ENCODE measurements at regions not wholly inside any gene's neighbourhood (a gene's known extent, or its start where the extent isn't known, plus 50 kb on each side); places are given as distances from the start of the nearest gene placed in this dataset.
A peak's percentile ranks its signal among the peaks of the same experiment; 100 is the strongest.

GRCh38 chr5:4883360-4883759, 256.8 kb upstream of the ADAMTS16 start:
- Mint-ChIP-seq H3K9me3 (ENCODE audit: unreplicated experiment) (peaks cover 2% of the 10 kb centered on the region), H3K27ac (ENCODE audit: unreplicated experiment) (peak overlapping the region; percentile 23), H3K4me1 (ENCODE audit: low read depth, unreplicated experiment) (peaks cover 3% of the 10 kb centered on the region), H3K4me3 (ENCODE audit: unreplicated experiment) (no peak overlapping the region), H3K27me3 (ENCODE audit: unreplicated experiment) (peaks cover 7% of the 10 kb centered on the region), H3K36me3 (ENCODE audit: unreplicated experiment) (no peaks in the 10 kb centered on the region)
- DNase-seq, result no peak
- no peak for TF ChIP-seq CTCF (IDR thresholded peaks at IDR 0.05; ENCODE audit: partially characterized antibody, unreplicated experiment)

DNA sequence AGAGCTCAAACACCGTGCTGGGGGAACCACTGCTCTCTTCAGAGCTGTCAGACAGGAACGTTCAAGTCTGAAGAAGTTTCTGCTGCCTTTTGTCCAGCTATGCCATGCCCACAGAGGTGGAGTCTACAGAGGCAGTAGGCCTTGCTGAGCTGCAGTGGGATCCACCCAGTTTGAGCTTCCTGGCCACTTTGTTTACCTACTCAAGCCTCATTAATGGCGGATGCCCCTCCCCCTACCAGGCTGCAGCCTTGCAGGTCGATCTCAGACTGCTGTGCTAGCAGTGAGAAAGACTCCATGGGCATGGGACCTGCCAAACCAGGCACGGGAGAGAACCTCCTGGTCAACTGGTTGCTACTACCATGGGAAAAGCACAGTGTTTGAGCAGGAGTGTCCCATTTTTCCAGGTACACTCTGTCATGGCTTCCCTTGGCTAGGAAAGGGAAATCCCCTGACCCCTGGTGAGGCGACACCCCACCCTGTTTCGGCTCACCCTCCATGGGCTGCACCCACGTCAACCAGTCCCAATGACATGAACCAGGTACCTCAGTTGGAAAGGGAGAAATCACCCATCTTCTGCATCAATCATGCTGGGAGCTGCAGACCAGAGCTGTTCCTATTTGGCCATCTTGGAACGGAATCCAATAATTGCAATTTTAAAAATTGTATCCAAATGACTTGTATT, 246.9 kb upstream of the ADAMTS16 start:
- H3K4me3 Mint-ChIP-seq (ENCODE audit: unreplicated experiment), result no peak overlapping the region
- H3K27ac Mint-ChIP-seq (ENCODE audit: unreplicated experiment), result no peak overlapping the region
- H3K36me3 Mint-ChIP-seq (ENCODE audit: unreplicated experiment), result peaks cover 5% of the 10 kb centered on the region
- H3K9me3 Mint-ChIP-seq (ENCODE audit: unreplicated experiment), result peaks cover 2% of the 10 kb centered on the region
- H3K27me3 Mint-ChIP-seq (ENCODE audit: unreplicated experiment), result peaks cover 1% of the 10 kb centered on the region
- no peak for TF ChIP-seq CTCF (IDR thresholded peaks at IDR 0.05; ENCODE audit: partially characterized antibody, unreplicated experiment)
- no peaks in the 10 kb centered on the region for H3K4me1 Mint-ChIP-seq (ENCODE audit: low read depth, unreplicated experiment)
- DNase-seq, result no peak

DNA sequence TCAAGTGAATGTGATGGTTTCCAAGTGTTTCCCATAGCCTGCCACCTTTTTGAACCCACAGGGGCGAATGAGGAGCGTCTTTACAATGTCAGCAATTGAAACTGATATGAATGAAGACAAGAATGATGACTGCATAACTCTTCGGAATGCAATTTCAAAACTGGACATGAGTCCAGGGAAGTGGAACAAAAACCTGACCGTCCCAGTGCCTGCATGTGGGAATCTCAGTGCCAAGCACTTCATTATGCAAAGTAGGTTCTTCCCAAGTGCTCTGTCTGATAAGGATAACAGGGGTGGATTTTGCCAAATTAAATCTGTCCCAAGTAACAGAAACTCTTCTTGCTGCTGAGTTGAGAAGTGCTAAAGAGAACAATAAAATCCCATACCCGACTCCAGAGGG, 243.8 kb upstream of the ADAMTS16 start:
- H3K4me3 Mint-ChIP-seq (ENCODE audit: unreplicated experiment), result no peak overlapping the region
- no peak overlapping the region for H3K27ac Mint-ChIP-seq (ENCODE audit: unreplicated experiment)
- peaks cover 1% of the 10 kb centered on the region for H3K27me3 Mint-ChIP-seq (ENCODE audit: unreplicated experiment)
- H3K9me3 Mint-ChIP-seq (ENCODE audit: unreplicated experiment), result peaks cover 2% of the 10 kb centered on the region
- DNase-seq, result no peak
- H3K36me3 Mint-ChIP-seq (ENCODE audit: unreplicated experiment), result peaks cover 5% of the 10 kb centered on the region
- TF ChIP-seq CTCF (IDR thresholded peaks at IDR 0.05; ENCODE audit: partially characterized antibody, unreplicated experiment), result no peak
- no peaks in the 10 kb centered on the region for H3K4me1 Mint-ChIP-seq (ENCODE audit: low read depth, unreplicated experiment)

- Mint-ChIP-seq H3K27me3 (ENCODE audit: unreplicated experiment) (no peaks in the 10 kb centered on the region), H3K27ac (ENCODE audit: unreplicated experiment) (no peak overlapping the region), H3K4me3 (ENCODE audit: unreplicated experiment) (no peak overlapping the region), H3K9me3 (ENCODE audit: unreplicated experiment) (no peaks in the 10 kb centered on the region), H3K4me1 (ENCODE audit: low read depth, unreplicated experiment) (no peaks in the 10 kb centered on the region), H3K36me3 (ENCODE audit: unreplicated experiment) (no peaks in the 10 kb centered on the region)
- TF ChIP-seq CTCF (IDR thresholded peaks at IDR 0.05; ENCODE audit: partially characterized antibody, unreplicated experiment), result no peak
- no peak for DNase-seq
These were observed 238.8 kb upstream of the ADAMTS16 start for GRCh38 chr5:4901305-4901811.

DNA sequence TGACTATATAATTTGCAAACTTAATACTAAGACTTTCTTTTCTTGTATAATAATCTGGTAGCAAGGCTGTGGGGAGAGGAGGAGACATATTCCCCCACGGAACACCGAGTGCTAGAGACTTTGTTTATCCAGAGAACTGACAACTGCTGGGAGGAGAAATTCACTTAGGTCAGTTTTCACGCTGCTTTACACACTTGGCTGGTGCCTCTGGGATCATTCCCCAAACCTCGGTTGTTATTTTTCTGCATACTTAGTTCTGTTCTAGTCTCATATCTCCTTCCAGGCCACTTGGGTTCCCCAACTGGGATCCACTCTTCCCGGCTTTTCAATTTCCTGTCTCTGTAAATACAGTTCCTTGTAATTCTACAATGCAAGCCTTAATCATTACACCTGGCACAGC, 238.2 kb upstream of the ADAMTS16 start:
- H3K36me3 Mint-ChIP-seq (ENCODE audit: unreplicated experiment), result no peaks in the 10 kb centered on the region
- H3K27ac Mint-ChIP-seq (ENCODE audit: unreplicated experiment), result no peak overlapping the region
- DNase-seq, result no peak
- no peaks in the 10 kb centered on the region for H3K4me1 Mint-ChIP-seq (ENCODE audit: low read depth, unreplicated experiment)
- H3K9me3 Mint-ChIP-seq (ENCODE audit: unreplicated experiment), result no peaks in the 10 kb centered on the region
- no peak for TF ChIP-seq CTCF (IDR thresholded peaks at IDR 0.05; ENCODE audit: partially characterized antibody, unreplicated experiment)
- H3K27me3 Mint-ChIP-seq (ENCODE audit: unreplicated experiment), result no peaks in the 10 kb centered on the region
- H3K4me3 Mint-ChIP-seq (ENCODE audit: unreplicated experiment), result no peak overlapping the region

Data from glutamatergic neuron (in vitro differentiated cells).